Neuronal stem cell (in vitro differentiated cells): ENCODE measurements at regions not wholly inside any gene's neighbourhood (a gene's known extent, or its start where the extent isn't known, plus 50 kb on each side); places are given as distances from the start of the nearest gene placed in this dataset.

Source experiments
- DNase-seq: peaks from one replicate; pipeline ENCODE4 v3.0.0-alpha.2; 2013; ENCODE audit warnings: low spot score
- H2AFZ ChIP-seq: one replicate; pipeline ENCODE4 v1.6.1; 2013; ENCODE audit warnings: mild to moderate bottlenecking, low read length, inconsistent platforms
- H2AK5ac ChIP-seq: 2 replicates; pipeline ENCODE4 v1.6.1; 2013; ENCODE audit warnings: low read depth, mild to moderate bottlenecking, inconsistent platforms, low read length, moderate library complexity, mixed read lengths
- H2BK120ac ChIP-seq: 2 replicates; pipeline ENCODE4 v1.6.1; 2013; ENCODE audit warnings: low read depth, mild to moderate bottlenecking, inconsistent platforms, low read length, moderate library complexity, mixed read lengths
- H2BK12ac ChIP-seq: one replicate; pipeline ENCODE4 v1.6.1; 2013; ENCODE audit warnings: low read length, inconsistent platforms
- H2BK15ac ChIP-seq: 2 replicates; pipeline ENCODE4 v1.6.1; 2013; ENCODE audit warnings: mild to moderate bottlenecking, low read length, inconsistent platforms, mixed read lengths
- H2BK5ac ChIP-seq: one replicate; pipeline ENCODE4 v1.6.1; 2013; ENCODE audit warnings: inconsistent platforms, mild to moderate bottlenecking, low read length, moderate library complexity
- H3K14ac ChIP-seq: one replicate; pipeline ENCODE4 v1.6.1; 2013; ENCODE audit warnings: low read length, inconsistent platforms
- H3K18ac ChIP-seq: 2 replicates; pipeline ENCODE4 v1.6.1; 2013; ENCODE audit warnings: low read length, inconsistent platforms
- H3K23ac ChIP-seq: 2 replicates; pipeline ENCODE4 v1.6.1; 2013; ENCODE audit warnings: low read depth, mild to moderate bottlenecking, mixed read lengths, low read length, inconsistent platforms; ENCODE audit not compliant: poor library complexity
- H3K27ac ChIP-seq: replicated peaks from 3 replicates; pipeline ENCODE4 v1.5.1; 2013; ENCODE audit warnings: low read length, inconsistent platforms
- H3K27me3 ChIP-seq, 3 experiments: 2 replicates each; pipeline ENCODE4 v1.6.1; 2013; ENCODE audit warnings: low read length in 3 of 3, mild to moderate bottlenecking in 2 of 3, inconsistent platforms in 1 of 3, low read depth in 1 of 3, mixed read lengths in 1 of 3, moderate library complexity in 1 of 3; ENCODE audit not compliant: control insufficient read depth in 3 of 3, insufficient read depth in 3 of 3
- H3K36me3 ChIP-seq, 2 donors: replicated peaks in 1 of 2; 2 replicates each; pipeline ENCODE4 v1.6.1; 2013; ENCODE audit warnings: low read length in 2 of 2; ENCODE audit not compliant: control insufficient read depth in 2 of 2, insufficient read depth in 2 of 2
- H3K4ac ChIP-seq: 2 replicates; pipeline ENCODE4 v1.6.1; 2013; ENCODE audit warnings: inconsistent platforms, mild to moderate bottlenecking, low read length, moderate library complexity
- H3K4me1 ChIP-seq, 2 donors: 1 replicate in 1 of 2; 2 replicates in 1 of 2; pipeline ENCODE4 v1.6.1; 2013; ENCODE audit warnings: low read length in 2 of 2, low read depth in 1 of 2; ENCODE audit not compliant: control insufficient read depth in 2 of 2, insufficient read depth in 1 of 2
- H3K4me2 ChIP-seq: one replicate; pipeline ENCODE4 v1.6.1; 2013; ENCODE audit warnings: mild to moderate bottlenecking, low read length, inconsistent platforms; ENCODE audit not compliant: insufficient read depth, poor library complexity, severe bottlenecking
- H3K4me3 ChIP-seq, 2 donors: 2 replicates each; pipeline ENCODE4 v1.5.1; 2013; ENCODE audit warnings: low read length in 2 of 2, mild to moderate bottlenecking in 2 of 2, inconsistent platforms in 1 of 2, moderate library complexity in 1 of 2
- H3K79me1 ChIP-seq: one replicate; pipeline ENCODE4 v1.6.1; 2013; ENCODE audit warnings: low read depth, mild to moderate bottlenecking, inconsistent platforms, low read length, moderate library complexity
- H3K9ac ChIP-seq: one replicate; pipeline ENCODE4 v1.6.1; 2013; ENCODE audit warnings: mild to moderate bottlenecking, low read depth, low read length, inconsistent platforms; ENCODE audit not compliant: poor library complexity
- H3K9me3 ChIP-seq, 2 donors: replicated peaks in 1 of 2; 2 replicates each; pipeline versions ENCODE3 to v1.6.1; 2013; ENCODE audit warnings: low read length in 2 of 2, mild to moderate bottlenecking in 2 of 2, inconsistent platforms in 1 of 2, low read depth in 1 of 2, mixed read lengths in 1 of 2, moderate library complexity in 1 of 2; ENCODE audit not compliant: control insufficient read depth in 2 of 2, insufficient read depth in 1 of 2
- H4K8ac ChIP-seq: one replicate; pipeline ENCODE4 v1.6.1; 2013; ENCODE audit warnings: low read depth, mild to moderate bottlenecking, inconsistent platforms, low read length, moderate library complexity
- H4K91ac ChIP-seq: one replicate; pipeline ENCODE4 v1.6.1; 2013; ENCODE audit warnings: low read length, low read depth, mild to moderate bottlenecking, inconsistent platforms; ENCODE audit not compliant: poor library complexity
- WGBS, 2 donors: extraction: QIAGEN DNeasy Blood & Tissue Kit; methylation state at CpG; one replicate each; pipeline ENCODE4 v1.1.7; 2013; ENCODE audit warnings: missing lambda C conversion rate in 2 of 2, mixed read lengths in 1 of 2; ENCODE audit not compliant: insufficient read length in 2 of 2, insufficient replicate concordance in 1 of 2; ENCODE audit errors: extremely low coverage in 2 of 2; 5-methylcytosine and 5-hydroxymethylcytosine counted together

DNA sequence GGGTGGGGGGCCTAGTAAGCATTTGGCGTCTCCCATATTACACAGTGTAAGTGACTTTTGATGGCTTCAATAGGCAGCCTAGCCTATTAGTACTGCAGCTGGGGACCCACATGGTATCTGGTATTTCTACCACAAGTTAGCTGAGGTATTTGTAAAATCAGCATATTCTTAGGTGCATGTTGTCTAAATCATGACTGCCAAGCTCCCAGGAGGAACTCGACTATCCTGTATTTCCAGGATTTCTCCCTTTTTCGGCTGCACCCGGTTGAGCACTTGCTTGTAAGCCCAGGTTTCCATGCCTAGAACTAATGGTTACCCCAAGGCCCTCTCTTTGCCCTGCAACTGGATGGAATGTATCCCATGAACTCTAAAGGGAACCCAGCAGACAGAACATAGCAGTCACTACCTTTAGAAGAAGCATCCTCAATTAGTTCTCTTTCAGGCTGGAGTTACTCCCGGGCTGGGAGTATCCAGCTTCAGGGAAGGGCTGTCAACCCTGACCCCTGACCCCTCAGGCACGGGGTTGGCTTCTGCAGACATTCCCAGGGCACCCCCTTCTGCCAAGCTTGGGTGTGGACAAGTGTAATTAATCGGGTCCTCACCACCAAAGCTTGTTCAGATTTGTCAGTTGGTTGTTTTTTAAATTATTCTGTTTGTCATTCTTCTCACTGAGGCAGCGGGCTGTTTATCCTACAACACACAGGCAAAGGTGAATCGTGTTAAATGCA is 90.3 kb upstream of the PARD3 start:
- H3K4me3 ChIP-seq = no peak overlapping the region
- H3K14ac ChIP-seq = no peak overlapping the region
- no peak for DNase-seq
- H2BK12ac ChIP-seq = no peak overlapping the region
- H2AFZ ChIP-seq = peak overlapping the region; percentile 78
- H3K9ac ChIP-seq = no peak overlapping the region
- H2BK15ac ChIP-seq = no peak overlapping the region
- H3K27me3 ChIP-seq = no peaks in the 10 kb centered on the region
- no peak overlapping the region for H2BK5ac ChIP-seq
- H3K79me1 ChIP-seq = no peaks in the 10 kb centered on the region
- H3K23ac ChIP-seq = no peak overlapping the region
- peak overlapping the region; percentile 61 for H3K27ac ChIP-seq
- no peak overlapping the region for H3K18ac ChIP-seq
- H2BK120ac ChIP-seq = no peak overlapping the region
- H3K9me3 ChIP-seq = no peaks in the 10 kb centered on the region
- H2AK5ac ChIP-seq = no peak overlapping the region
- no peak overlapping the region for H4K91ac ChIP-seq
- H3K4me1 ChIP-seq = peaks cover 15 to 16% of the 10 kb centered on the region in 2 donors
- no peak overlapping the region for H3K4ac ChIP-seq
- no CpG with 5 or more reads among the region's 9 CpGs for WGBS, 2 donors
- no peak overlapping the region for H3K4me2 ChIP-seq
- H3K36me3 ChIP-seq = no peaks in the 10 kb centered on the region
- no peak overlapping the region for H4K8ac ChIP-seq

DNA sequence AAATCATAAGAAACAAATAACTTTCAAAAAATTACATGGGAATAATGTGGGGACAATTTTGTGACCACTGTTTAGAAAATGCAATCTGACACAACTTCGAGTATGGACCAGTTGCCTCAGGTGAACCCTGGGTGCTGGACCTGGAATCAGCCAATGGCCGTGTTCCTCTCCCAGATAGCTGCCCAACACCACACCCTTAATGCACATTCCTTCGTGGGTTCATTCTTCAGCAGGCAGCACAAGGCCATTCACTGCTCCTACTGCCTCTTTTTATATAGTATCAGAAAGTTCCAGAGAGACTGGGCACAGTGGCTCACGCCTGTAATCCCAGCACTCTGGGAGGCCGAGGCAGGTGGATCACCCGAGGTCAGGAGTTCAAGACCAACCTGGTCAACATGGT is 89.1 kb upstream of the PARD3 start:
- no CpG with 5 or more reads among the region's 6 CpGs for WGBS, 2 donors
- H3K14ac ChIP-seq = no peak overlapping the region

DNA sequence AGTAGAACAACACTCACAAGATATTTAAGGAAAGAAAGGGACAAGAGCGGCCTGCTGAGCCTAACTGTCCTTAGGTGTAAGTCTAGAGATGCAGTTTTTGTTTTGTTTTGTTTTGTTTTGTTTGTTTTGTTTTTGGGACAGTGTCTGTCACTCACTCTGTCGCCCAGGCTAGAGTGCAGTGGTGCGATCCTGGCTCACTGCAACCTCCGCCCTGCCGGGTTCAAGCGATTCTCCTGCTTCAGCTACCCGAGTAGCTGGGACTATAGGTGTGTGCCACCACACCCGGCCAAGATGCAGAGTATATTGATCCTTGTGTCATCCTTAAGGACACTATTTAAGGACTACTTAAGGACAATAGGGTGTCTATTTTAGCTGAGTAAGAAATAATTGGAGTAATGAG is 84.1 kb upstream of the PARD3 start:
- H3K4me3 ChIP-seq = no peak overlapping the region
- no peak overlapping the region for H2BK5ac ChIP-seq
- no peaks in the 10 kb centered on the region for H3K36me3 ChIP-seq
- peaks cover 0 to 1% of the 10 kb centered on the region in 2 donors for H3K9me3 ChIP-seq
- DNase-seq = no peak
- no peak overlapping the region for H2AK5ac ChIP-seq
- H3K27me3 ChIP-seq = peaks cover 0 to 4% (median 0%) of the 10 kb centered on the region in 3 experiments
- no peak overlapping the region for H3K18ac ChIP-seq
- no peak overlapping the region for H3K23ac ChIP-seq
- no peak overlapping the region for H3K27ac ChIP-seq
- no peak overlapping the region for H3K4ac ChIP-seq
- H2BK15ac ChIP-seq = no peak overlapping the region
- WGBS, 2 donors = no CpG with 5 or more reads among the region's 8 CpGs
- H3K4me2 ChIP-seq = no peak overlapping the region
- H3K79me1 ChIP-seq = no peaks in the 10 kb centered on the region
- no peak overlapping the region for H2BK120ac ChIP-seq
- H3K4me1 ChIP-seq = peaks cover 0 to under 1% of the 10 kb centered on the region in 2 donors
- H4K8ac ChIP-seq = no peak overlapping the region
- H3K14ac ChIP-seq = no peak overlapping the region
- no peak overlapping the region for H4K91ac ChIP-seq
- H2BK12ac ChIP-seq = no peak overlapping the region
- no peak overlapping the region for H3K9ac ChIP-seq
- no peak overlapping the region for H2AFZ ChIP-seq

More for the DNA sequence above, 89.1 kb upstream of the PARD3 start:
- H2BK15ac ChIP-seq = no peak overlapping the region
- H3K4ac ChIP-seq = no peak overlapping the region
- H2AFZ ChIP-seq = no peak overlapping the region
- H2BK12ac ChIP-seq = no peak overlapping the region
- H3K4me3 ChIP-seq = no peak overlapping the region
- no peak overlapping the region for H2BK5ac ChIP-seq
- no peak overlapping the region for H3K27ac ChIP-seq
- H3K4me2 ChIP-seq = no peak overlapping the region
- H4K8ac ChIP-seq = no peak overlapping the region
- no peaks in the 10 kb centered on the region for H3K36me3 ChIP-seq
- H3K27me3 ChIP-seq = no peaks in the 10 kb centered on the region
- H3K79me1 ChIP-seq = no peaks in the 10 kb centered on the region
- no peak overlapping the region for H2AK5ac ChIP-seq
- H3K23ac ChIP-seq = no peak overlapping the region
- H4K91ac ChIP-seq = no peak overlapping the region
- no peaks in the 10 kb centered on the region for H3K9me3 ChIP-seq
- H3K4me1 ChIP-seq = peaks cover 15 to 16% of the 10 kb centered on the region in 2 donors
- no peak overlapping the region for H3K18ac ChIP-seq
- no peak overlapping the region for H2BK120ac ChIP-seq
- no peak for DNase-seq
- H3K9ac ChIP-seq = no peak overlapping the region

DNA sequence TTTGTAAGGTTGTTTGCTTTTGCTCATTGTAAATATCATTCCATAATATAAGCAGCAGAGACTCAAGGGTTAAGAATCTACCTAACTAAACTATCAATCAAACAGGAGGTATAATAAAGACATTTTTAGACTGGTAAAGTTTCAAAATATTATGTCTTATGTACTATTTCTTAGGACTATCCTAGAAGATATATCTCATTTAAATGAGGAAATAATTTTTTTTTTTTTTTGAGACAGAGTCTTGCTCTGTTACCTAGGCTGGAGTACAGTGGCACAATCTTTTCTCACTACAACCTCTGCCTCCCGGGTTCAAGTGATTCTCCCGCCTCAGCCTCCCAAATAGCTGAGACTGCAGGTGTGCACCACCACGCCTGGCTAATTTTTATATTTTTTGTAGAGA is 80.9 kb upstream of the PARD3 start:
- Histone ChIP-seq H2BK5ac (no peak overlapping the region), H3K18ac (no peak overlapping the region), H4K8ac (no peak overlapping the region), H3K4ac (no peak overlapping the region), H2BK120ac (no peak overlapping the region), H3K27me3 (peaks cover 0 to 4% (median 0%) of the 10 kb centered on the region in 3 experiments), H2BK12ac (no peak overlapping the region), H2AFZ (no peak overlapping the region), H2BK15ac (no peak overlapping the region), H3K4me3 (no peak overlapping the region), H3K4me1 (peaks cover 0 to 3% of the 10 kb centered on the region in 2 donors), H3K27ac (no peak overlapping the region), H3K23ac (no peak overlapping the region), H3K9ac (no peak overlapping the region), H3K9me3 (peaks cover 0 to 1% of the 10 kb centered on the region in 2 donors), H3K4me2 (no peak overlapping the region), H3K36me3 (no peaks in the 10 kb centered on the region), H2AK5ac (no peak overlapping the region), H3K14ac (no peak overlapping the region), H4K91ac (no peak overlapping the region), H3K79me1 (no peaks in the 10 kb centered on the region)
- DNase-seq = no peak
- WGBS, 2 donors = no CpG with 5 or more reads among the region's 3 CpGs
